Stimulated activated CD4-positive, alpha-beta T cell treated with anti-CD3 and anti-CD28 coated beads, TNF-alpha, amount 100 ng/mL, for 4 hours (primary cell): ENCODE measurements at regions not wholly inside any gene's neighbourhood (a gene's known extent, or its start where the extent isn't known, plus 50 kb on each side); places are given as distances from the start of the nearest gene placed in this dataset.
"Not testable (repeated sequence)": the region's sequence is repeated elsewhere in the genome, so short reads cannot be mapped to it uniquely, and the experiment has no call there.

Source experiments
- DNase-seq, 3 experiments: peaks; one replicate each; pipeline ENCODE4 v3.0.0-alpha.2; 2020; ENCODE audit warnings: low read depth in 3 of 3

- no peak for DNase-seq
Measured at GRCh38 chr9:7739595-7739994, 60.0 kb downstream of the DMAC1 start.

DNA sequence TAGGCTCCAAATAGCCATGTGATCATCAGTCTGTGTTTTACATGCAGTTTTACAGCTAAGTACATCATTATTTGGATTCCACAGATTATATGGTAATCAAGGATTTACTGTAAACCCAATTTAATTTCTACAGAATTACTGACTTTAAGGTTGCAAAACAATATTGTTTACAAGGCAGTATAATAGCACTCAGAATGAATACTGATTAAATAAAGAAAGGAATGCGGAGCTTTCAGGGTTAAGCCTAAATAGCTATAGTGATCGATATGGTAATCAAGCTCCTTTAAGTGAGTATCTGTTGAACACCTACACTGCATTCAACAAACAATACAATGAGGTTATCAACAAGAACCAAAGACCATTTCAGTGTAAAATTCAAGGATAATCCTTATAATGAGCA, 64.3 kb downstream of the DMAC1 start:
- no peak for DNase-seq

DNA sequence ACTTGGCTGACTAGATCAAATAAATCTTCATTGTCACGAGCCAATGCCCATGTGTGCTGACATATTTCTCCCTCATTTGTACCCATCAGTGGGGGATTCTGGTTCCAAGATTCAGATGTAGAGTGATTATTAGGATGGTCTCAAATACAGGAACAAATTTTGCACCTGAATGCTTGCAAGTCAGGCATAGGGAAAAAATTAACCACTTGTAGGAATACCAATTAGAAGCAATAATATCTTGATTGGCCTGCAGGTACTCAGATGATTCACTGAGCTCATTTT, 69.5 kb downstream of the DMAC1 start:
- DNase-seq, result no peak

DNA sequence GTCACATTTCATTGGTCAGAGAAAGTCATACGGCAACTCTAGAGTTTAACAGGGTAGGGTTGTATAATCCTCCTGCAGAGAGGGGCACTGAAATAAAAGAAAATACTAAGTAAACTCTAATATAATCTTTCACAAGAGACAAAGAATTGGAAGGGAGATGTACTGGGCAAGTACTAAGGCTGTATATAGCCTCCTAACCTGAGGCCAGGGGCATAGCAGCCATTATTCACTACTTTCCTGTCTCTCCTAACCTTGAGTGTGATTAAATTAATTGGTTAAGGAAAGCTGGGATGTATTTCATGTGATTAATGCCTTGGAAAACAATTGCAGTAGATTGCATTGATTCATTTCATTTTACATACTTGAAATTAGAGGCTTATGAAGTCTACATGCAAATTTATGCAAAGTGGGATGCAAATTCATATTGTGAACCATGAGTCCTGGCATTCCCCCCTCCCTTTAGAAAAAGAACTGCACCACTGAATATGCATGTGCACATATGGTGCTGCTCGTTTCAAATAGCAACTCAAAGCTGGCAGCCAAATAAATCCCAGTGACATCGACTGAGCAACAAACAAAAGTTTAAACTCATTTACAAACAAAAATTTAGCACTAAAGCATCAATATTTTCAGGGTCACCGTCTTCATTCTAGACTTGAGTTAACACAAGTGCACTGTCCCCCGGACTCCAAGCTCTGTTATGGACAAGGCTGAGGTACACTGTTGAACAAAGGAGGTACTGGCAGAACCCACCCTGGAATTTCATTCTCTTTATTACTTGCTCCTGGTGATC, 70.0 kb downstream of the DMAC1 start:
- DNase-seq, result no peak

GRCh38 chr9:7721291-7721690, 78.3 kb downstream of the DMAC1 start:
- DNase-seq, result no peak

DNA sequence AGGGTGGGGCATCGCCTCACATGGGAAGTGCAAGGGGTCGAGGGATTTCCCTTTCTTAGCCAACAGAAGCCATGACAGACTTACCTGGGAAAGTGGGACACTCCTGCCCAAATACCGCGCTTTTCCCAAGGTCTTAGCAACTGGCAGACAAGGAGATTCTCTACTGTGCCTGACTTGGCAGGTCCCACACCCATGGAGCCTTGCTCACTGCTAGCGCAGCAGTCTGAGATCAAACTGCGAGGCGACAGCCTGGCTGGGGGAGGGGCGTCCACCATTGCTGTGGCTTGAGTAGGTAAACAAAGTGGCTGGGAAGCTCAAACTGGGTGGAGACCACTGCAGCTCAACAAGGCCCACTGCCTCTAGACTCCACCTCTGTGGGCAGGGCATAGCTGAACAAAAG, 86.5 kb downstream of the DMAC1 start:
- not testable (repeated sequence) for DNase-seq

DNA sequence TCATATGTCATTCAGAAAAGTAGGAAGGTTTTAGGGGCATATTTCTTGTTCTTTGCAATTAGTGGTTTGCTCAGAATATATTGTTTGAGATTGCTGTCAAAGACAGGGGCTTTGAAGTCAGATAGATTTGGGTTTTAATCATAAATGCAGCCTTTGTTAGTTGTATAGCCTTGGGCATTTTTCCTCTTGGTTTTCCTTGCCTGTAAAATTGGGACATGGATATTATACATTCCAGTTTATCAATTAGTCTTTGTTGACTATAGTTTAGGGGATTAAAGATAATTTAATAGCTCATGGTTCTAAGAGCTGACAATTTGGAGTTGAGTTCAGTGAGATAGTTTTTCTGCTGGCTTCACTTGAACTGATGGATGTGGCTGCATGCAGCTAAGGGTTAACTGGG, 88.9 kb downstream of the DMAC1 start:
- DNase-seq, result no peak

- DNase-seq, result no peak
Measured at GRCh38 chr9:7707934-7708333, 91.6 kb downstream of the DMAC1 start.

- no peak for DNase-seq
Measured at GRCh38 chr9:7704543-7704942, 95.0 kb downstream of the DMAC1 start.

- no peak for DNase-seq
Measured at GRCh38 chr9:7691909-7692308, 107.7 kb downstream of the DMAC1 start.

- DNase-seq, result no peak
Measured at GRCh38 chr9:7690014-7690413, 109.6 kb downstream of the DMAC1 start.

GRCh38 chr9:7688626-7689025, 111.0 kb downstream of the DMAC1 start:
- no peak for DNase-seq

- DNase-seq, result no peak
Measured at GRCh38 chr9:7676609-7677156, 122.9 kb downstream of the DMAC1 start.

- DNase-seq, result no peak
Measured at GRCh38 chr9:7671847-7672246, 127.7 kb downstream of the DMAC1 start.

- DNase-seq, result no peak
Measured at GRCh38 chr9:7668541-7668940, 131.0 kb downstream of the DMAC1 start.

DNA sequence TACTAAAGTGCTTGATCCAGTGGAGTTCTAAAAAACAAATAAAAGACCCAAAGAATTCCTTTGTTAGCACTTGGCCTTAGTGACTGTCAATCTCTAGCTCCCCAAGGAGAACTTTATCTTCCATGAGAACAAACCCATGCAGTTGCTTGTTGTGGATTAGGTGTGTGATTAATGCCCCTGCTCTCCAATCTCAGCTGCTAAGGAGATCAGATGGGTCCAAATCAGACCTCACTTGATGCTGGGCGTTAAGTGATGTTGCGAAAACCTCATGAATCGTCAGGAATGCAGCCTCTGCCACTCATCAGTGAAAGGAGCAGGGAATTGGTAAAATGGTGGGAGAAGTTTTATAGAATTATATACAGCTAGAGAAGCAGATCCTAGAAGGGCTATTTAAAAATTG, 133.7 kb downstream of the DMAC1 start:
- no peak for DNase-seq

DNA sequence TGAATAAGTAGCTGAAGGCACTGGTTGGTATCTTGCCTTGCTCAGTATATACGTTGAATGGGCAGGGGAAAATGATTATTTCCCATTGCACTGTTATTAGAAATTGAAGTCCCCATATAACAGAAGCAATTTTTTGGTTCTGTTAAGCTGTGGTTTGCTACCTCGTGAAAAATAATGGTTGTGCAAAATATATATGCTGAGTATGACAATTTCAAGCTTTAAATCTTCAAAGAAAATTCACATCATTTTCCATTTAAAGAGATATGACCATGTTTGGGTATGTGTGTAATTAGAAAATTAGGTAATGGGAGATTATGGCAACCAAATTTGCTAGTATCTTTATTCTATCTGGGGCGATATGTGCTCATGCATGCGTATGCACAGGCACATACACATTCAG, 139.8 kb downstream of the DMAC1 start:
- no peak for DNase-seq

- DNase-seq, result no peak
Measured at GRCh38 chr9:7656636-7657035, 142.9 kb downstream of the DMAC1 start.

DNA sequence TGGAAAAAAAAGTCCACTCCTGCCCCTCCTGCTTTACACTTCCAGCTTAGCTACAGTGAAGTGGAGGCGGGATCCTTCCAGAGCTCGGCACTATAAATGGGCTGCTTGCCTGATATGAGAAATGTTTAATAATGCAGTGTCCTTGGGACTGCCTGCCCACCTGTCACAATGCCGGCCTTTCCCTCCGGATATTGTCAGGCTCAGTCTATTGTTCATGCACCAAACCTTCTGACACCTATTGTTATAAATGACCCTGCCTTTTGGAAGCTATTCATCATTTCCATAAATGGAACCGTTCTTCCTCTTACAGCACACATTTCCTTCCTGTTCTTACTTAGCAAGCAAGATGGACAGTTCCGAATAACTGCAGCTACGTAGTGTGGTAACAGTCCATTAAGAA, 146.3 kb downstream of the DMAC1 start:
- DNase-seq, result no peak

- no peak for DNase-seq
Measured at GRCh38 chr9:7640231-7640630, 159.3 kb downstream of the DMAC1 start.

- DNase-seq, result no peak
Measured at GRCh38 chr9:7639471-7639870, 160.1 kb downstream of the DMAC1 start.

DNA sequence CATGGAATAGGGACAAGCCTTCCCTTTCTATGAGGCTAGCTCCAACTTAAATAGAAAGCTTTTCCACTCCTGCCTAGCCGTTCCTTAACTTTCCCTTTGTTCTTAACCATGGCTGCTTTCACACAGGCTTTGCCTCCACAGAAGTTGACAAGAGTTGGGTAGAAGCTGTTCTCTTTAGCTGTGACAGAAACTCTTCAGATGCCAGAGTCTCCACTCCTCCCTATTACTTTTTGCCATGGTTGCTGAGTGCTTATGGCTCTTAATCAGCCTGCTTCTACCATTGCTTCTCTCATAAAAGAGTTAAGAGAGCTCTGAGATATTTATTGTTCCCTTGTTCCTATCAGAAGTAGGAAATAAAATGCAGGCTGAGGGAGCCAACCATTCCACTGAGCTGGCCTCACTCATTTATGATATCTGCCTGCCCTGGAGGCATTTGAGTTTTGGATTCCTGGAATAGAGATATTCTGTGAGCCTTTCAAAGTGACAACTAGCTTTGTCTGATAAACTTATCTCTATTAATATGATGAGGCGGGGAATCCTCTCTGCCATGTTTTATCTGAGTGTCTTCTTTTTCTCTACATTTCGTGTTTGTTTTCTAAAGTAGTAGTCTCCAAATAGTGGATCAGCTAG, 162.6 kb downstream of the DMAC1 start:
- no peak for DNase-seq

DNA sequence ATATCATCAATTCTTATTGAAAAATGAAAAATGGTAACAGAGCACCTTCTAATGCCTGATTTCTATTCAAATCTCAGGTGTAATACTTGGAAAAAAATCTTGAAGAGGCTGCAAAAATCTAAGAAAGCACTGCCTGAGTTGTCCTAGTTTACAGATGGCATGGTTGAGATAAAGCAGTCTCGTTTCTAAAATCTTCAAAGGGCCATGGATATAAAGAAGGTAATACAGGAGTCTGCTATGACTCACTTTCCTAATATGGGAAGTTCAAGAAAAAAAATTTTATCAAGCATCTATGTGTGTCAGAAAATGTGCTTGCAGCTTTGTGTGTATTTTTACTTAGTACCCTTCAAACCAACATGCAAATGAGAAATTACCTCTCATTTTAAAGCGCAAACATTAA, 163.3 kb downstream of the DMAC1 start:
- no peak for DNase-seq
